Stomach (tissue), 8 donors: ENCODE measurements at regions not wholly inside any gene's neighbourhood (a gene's known extent, or its start where the extent isn't known, plus 50 kb on each side); places are given as distances from the start of the nearest gene placed in this dataset.
"Not testable (repeated sequence)": the region's sequence is repeated elsewhere in the genome, so short reads cannot be mapped to it uniquely, and the experiment has no call there.

Source experiments
- DNase-seq, 2 donors: peaks; one replicate each; pipeline versions ENCODE4 v3.0.0 to v3.0.0-alpha.2; 2013 to 2019
- H3K27ac ChIP-seq, 5 donors: fragments of 200-600 bp in 4 of 5; sonication (generic) in 4 of 5; one replicate each; pipeline ENCODE4 v1.5.1; 2013 to 2019; ENCODE audit warnings: mild to moderate bottlenecking in 1 of 5, moderate library complexity in 1 of 5
- H3K27me3 ChIP-seq, 3 donors: fragments of 200-600 bp; sonication (generic); one replicate each; pipeline ENCODE4 v1.5.1; 2017 to 2019; ENCODE audit warnings: mixed run types in 1 of 3
- H3K36me3 ChIP-seq, 4 donors: fragments of 200-600 bp; sonication (generic); 1 replicate in 3 of 4; 2 replicates in 1 of 4; pipeline ENCODE4 v1.5.1; 2016 to 2019
- H3K4me1 ChIP-seq, 4 donors: fragments of 200-600 bp; sonication (generic); one replicate each; pipeline ENCODE4 v1.5.1; 2016 to 2019
- H3K4me3 ChIP-seq, 4 donors: fragments of 200-600 bp; sonication (generic) in 3 of 4; one replicate each; pipeline ENCODE4 v1.5.1; 2016 to 2019; ENCODE audit warnings: mild to moderate bottlenecking in 1 of 4
- H3K9me3 ChIP-seq, 4 donors: fragments of 200-600 bp; sonication (generic); one replicate each; pipeline ENCODE4 v1.5.1; 2016 to 2019
- CTCF ChIP-seq, 7 experiments: fragments of 450-650 bp in 4 of 7; fragments of 200-600 bp in 3 of 7; sonication (generic) in 3 of 7; IDR thresholded peaks; one replicate each; pipeline ENCODE4 v1.5.1; 2016 to 2019; ENCODE audit warnings: antibody characterized with exemption in 7 of 7, control low read depth in 2 of 7, mild to moderate bottlenecking in 1 of 7
- EP300 ChIP-seq: sonication (generic); formaldehyde crosslinking; IDR thresholded peaks from one replicate; pipeline ENCODE4 v1.6.1; 2017; ENCODE audit warnings: antibody characterized with exemption
- POLR2A ChIP-seq, 4 donors: fragments of 450-650 bp; IDR thresholded peaks; one replicate each; pipeline ENCODE4 v1.6.1; 2016; ENCODE audit warnings: antibody characterized with exemption in 4 of 4, control low read depth in 2 of 4, mild to moderate bottlenecking in 1 of 4, moderate library complexity in 1 of 4
- POLR2AphosphoS5 ChIP-seq, 3 donors: sonication (generic); formaldehyde crosslinking; IDR thresholded peaks; one replicate each; pipeline ENCODE4 v1.6.1; 2016; ENCODE audit warnings: antibody characterized with exemption in 3 of 3
- WGBS, 5 donors: extraction: QIAGEN DNeasy Blood & Tissue Kit in 3 of 5; methylation state at CpG; one replicate each; pipeline versions ENCODE4 v1.1.5 to v1.1.7; 2013 to 2018; 5-methylcytosine and 5-hydroxymethylcytosine counted together
- intact Hi-C: fragments of 100-400 bp; cut with DNase I; formaldehyde crosslinking; loops from one replicate; pipeline ENCODE4 v1.15.1; 2023; ENCODE audit warnings: low total_unique reads
- small RNA-seq, 4 donors: library from RNA; depleted of rRNA; stranded (forward); fragments of <200 nt; gene quantifications; one replicate each; pipeline ENCODE3, GENCODE V24; 2016
- donor health status: healthy with polysubstance abuse.
- donor health status: Bipolar disorder and iron deficiency.
- donor health status: healthy.

- 84 to 91% (median 89%) methylated on average over 24 to 29 of the region's 29 CpGs for WGBS, 5 donors
- Histone ChIP-seq H3K27me3 (peaks cover 0 to 13% (median 0%) of the 10 kb centered on the region in 3 donors), H3K36me3 (no peaks in the 10 kb centered on the region), H3K27ac (no peak overlapping the region), H3K4me1 (peaks cover 0 to 8% (median 2%) of the 10 kb centered on the region in 4 donors), H3K4me3 (no peak overlapping the region), H3K9me3 (peaks cover 0 to 3% (median 1%) of the 10 kb centered on the region in 4 donors)
- TF ChIP-seq CTCF (IDR thresholded peaks at IDR 0.05) = no peak
- TF ChIP-seq POLR2A (IDR thresholded peaks at IDR 0.05) = no peak
- TF ChIP-seq POLR2AphosphoS5 (IDR thresholded peaks at IDR 0.05) = no peak
- no peak for TF ChIP-seq EP300
- DNase-seq = no peak
- intact Hi-C loops = no loop called here
Observed at GRCh38 chr2:240383871-240384700, 51.4 kb upstream of the GPC1 start.

- Histone ChIP-seq H3K4me1 (peaks cover 0 to 8% (median 2%) of the 10 kb centered on the region in 4 donors), H3K4me3 (no peak overlapping the region), H3K9me3 (peaks cover 0 to 3% (median 1%) of the 10 kb centered on the region in 4 donors), H3K27ac (no peak overlapping the region), H3K27me3 (peaks cover 0 to 13% (median 0%) of the 10 kb centered on the region in 3 donors), H3K36me3 (no peaks in the 10 kb centered on the region)
- intact Hi-C loops = no loop called here
- TF ChIP-seq POLR2A (IDR thresholded peaks at IDR 0.05) = no peak
- no peak for TF ChIP-seq CTCF (IDR thresholded peaks at IDR 0.05)
- TF ChIP-seq POLR2AphosphoS5 (IDR thresholded peaks at IDR 0.05) = no peak
- no peak for TF ChIP-seq EP300
- WGBS, 5 donors = 72 to 82% (median 75%) methylated on average over 6 to 15 of the region's 15 CpGs
- DNase-seq = no peak
Observed at GRCh38 chr2:240384711-240385450, 50.6 kb upstream of the GPC1 start.

GRCh38 chr2:240385451-240386161, 49.9 kb upstream of the GPC1 start:
- H3K4me3 ChIP-seq, H3K27ac ChIP-seq, DNase-seq, H3K4me1 ChIP-seq, H3K9me3 ChIP-seq, H3K36me3 ChIP-seq, intact Hi-C loops: not testable (repeated sequence)
- peaks cover 0 to 13% (median 0%) of the 10 kb centered on the region in 3 donors for H3K27me3 ChIP-seq
- WGBS, 5 donors = 77 to 84% (median 82%) methylated on average over 2 to 3 of the region's 3 CpGs; no CpG with 5 or more reads in 1 of the 5 donors

Small RNAs in the stretch of these regions (small RNA-seq; reads per million reads assigned to genes)
- gene RF00012 = 0 reads per million in 4 donors
